SIG-M5 (cell line): ENCODE measurements at regions not wholly inside any gene's neighbourhood (a gene's known extent, or its start where the extent isn't known, plus 50 kb on each side); places are given as distances from the start of the nearest gene placed in this dataset.

Source experiments
- DNase-seq: peaks from one replicate; lab custom pipeline; 2025; lab: John Stamatoyannopoulos, UW

DNA sequence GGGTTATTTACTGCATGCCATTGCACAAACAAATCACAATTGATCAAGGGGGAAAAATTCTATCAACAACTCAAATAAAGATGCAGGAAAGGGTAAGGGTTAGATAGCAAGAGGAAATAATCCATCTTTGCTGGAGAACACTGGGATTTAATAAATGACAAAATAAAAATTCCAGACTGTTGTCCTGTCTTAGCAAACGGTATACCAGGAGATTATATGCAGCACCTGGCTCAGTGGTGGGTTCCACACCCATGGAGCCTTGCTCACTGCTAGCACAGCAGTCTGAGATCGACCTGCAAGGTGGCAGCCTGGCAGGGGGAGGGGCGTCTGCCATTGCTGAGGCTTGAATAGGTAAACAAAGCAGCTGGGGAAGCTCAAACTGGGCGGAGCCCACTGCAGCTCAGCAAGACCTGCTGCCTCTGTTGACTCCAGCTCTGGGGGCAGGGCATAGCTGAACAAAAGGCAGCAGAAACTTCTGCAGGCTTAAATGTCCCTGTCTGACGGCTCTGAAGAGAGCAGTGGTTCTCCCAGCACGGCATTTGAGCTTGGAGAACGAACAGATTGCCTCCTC lies 296.5 kb upstream of the THSD7B start:
- DNase-seq: no peak

DNA sequence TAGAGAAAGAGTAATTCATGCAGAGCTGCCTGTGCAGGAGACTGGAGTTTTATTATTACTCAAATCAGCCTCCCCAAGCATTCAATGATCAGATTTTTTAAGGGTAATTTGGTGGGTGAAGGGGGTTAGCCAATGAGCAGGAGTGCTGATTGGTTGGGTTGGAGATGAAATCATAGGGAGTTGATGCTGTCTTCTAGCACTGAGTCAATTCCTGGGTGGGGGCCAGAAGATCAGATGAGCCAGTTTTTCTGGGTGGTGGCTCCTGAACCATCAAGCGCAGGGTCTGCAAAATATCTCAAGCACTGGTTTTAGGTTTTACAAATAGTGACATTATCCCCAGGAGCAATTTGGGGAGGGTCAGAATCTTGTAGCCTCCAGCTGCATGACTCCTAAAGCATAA lies 312.8 kb upstream of the THSD7B start:
- DNase-seq: no peak

DNA sequence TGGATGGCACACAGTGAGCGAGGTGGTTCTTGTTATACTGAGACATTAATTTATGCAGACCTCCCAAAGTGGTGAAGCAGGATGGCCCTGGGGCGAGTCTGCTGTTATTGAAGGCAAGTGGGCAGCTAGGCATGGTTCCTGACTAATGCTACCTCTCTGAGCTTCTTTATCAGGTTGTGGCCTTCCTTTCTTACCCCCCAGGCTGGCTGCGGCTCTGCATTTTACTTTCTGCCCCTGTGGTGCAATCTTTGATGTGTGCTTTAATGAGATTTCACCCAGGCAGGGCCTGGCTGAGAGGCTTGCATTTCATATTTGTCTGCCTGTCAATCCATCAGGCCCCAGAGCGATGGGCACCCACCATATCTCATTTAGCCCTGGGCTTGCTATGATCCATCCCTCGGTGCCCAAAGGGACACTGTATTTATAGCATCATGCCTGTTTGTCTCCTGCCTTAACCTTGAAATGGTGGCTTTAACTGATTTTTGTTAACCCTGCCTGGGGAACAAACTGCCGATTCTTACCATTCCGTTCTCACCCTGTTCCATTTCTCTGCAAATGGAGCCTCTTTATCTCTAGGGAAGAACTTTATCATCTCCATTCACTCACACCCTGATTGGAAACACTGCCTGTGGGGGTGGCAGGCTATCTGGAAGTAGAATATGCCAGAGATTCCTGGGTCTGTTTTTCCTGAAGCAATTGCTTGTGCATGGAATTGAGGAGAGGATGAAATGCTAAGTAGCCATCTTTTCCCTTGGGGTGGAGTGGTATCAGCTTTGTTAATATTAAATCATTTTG lies 316.2 kb upstream of the THSD7B start:
- no peak for DNase-seq

DNA sequence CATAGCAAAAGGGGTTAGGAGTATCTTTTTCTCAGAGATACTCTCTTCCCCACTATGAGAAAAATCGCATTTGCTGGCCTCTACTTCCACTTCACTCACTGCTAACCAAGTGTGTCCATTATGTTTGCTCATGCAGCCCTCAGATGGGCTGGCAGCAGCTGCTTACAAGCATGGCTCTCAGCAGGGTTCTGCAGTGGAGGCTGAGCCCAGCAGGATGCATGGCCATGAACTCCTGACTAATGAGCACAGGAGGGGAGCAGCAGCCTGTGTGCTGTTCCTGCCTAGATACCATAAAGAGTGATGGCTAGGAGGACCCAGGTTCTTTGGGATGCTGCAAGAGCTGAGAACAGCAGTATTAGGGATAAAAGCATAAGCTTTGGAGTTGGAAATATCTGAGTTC lies 316.9 kb upstream of the THSD7B start:
- DNase-seq: no peak

DNA sequence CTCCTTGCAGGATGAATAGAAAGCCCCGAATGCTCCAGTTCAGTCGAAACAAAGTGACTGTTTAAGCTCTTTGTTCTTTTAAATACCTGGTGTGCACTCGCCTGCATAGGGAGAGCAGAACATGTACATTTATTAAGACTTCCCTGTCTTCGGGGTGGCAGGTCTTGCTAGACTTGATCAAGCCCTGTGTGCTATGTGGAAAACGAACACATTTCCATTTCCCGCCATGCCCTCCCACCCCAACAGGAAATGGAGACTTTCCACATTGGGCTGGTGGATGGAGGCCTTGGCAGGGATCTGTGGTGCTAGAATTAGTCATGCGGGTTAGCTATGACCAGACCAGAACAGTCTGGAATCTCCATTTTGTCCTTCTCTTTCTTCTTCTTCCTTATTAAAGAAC lies 321.0 kb upstream of the THSD7B start:
- DNase-seq: no peak

DNA sequence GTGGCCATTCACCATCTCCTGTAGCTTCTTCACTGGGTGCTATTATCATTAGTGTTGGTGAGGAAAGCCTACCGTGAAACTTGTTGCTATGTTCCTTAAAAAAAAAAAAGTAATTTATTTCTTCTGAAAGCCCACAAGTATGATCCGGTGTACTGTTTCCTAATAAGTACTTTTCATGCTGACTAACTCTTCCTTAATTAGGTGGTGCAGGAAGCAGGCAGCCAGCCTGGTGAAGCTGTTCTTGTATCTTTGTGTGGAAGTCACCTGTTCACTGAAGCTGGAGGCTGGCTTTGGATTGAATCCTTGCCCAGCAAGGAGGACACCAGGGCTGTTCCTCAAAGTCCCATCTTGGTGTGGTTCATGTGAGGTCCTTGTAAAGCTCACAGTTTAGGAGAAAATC lies 321.7 kb upstream of the THSD7B start:
- DNase-seq: no peak

DNA sequence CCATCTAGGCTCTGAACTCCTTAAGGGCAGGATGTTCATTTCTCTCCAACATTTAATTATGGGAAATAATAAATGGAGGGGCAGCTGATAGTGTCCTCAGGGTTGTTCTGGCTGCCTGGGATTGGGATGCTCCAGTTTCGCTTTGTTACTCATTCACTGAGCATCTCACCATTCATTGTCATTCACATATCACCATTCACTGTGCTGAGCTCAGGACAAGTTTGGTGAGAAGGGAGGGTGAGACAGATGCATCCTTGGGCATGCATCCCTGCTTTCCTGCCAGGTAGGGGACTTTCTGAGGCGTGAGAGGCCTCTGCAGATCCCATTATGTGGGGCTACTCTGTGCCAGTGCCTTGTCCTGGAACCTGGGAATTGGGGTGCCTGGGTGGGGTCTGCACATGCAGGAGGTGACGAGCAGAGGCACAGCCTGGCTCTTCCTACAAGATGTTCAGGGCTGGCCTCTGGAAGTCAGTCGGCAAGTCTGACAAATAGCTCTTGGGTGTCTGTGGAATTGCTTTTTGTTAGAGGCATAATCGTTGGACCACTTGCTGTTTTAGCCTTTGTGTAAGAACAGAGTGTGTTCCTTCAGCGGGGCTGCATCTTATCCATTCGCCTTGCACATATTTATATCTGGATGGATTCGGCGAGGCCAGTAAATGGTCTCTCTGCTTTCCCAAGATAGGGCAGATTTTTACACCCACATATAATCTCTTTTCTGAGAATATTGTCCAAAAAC lies 323.2 kb upstream of the THSD7B start:
- no peak for DNase-seq

DNA sequence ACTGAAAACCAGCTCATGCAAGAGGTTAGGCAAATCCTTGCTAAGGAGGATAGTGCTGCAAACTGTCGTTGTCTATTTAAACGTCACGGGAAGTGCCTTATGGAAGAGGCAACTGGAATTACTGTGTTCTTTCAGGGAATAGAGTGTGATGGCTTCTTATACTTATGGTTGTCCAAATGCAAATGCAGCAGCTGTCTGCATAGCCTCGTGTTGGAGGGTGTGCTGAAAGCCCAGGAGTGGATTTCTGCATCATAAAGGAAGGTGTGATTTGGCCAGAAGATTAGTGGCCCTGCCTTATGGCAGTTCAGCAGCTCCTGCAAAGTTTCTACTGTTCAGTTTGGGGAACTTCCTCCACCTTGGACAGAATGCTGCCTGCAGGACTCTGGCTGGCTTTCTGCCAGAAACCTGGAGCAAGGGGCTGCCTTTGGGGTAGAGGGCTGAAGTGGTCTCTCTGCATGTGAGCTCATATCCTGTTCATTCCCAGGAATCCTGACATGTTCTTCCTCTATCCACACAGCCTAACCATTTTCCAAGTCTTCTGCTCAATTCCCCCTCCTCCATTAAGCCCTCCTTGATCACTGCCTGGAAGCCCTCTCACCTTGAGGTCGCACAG lies 321.2 kb upstream of the CXCR4 start:
- DNase-seq: no peak

DNA sequence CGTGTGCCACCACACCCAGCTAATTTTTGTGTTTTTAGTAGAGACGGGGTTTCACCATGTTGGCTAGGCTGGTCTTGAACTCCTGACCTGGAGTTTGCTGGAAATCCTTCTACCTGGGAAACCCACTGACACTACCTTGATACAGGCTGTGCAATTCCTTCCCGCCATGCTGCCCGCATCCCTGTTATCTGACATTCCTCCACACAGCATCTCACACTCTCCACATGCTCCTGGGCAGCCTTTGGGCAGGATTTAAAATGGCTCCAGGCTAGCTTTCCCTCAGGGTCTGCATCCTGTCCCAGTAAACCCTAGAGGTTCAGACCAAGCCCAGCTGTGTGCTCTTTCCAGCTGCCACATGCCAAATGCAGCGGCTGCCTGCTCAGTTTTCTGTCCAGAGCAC lies 319.5 kb upstream of the CXCR4 start:
- DNase-seq: no peak

DNA sequence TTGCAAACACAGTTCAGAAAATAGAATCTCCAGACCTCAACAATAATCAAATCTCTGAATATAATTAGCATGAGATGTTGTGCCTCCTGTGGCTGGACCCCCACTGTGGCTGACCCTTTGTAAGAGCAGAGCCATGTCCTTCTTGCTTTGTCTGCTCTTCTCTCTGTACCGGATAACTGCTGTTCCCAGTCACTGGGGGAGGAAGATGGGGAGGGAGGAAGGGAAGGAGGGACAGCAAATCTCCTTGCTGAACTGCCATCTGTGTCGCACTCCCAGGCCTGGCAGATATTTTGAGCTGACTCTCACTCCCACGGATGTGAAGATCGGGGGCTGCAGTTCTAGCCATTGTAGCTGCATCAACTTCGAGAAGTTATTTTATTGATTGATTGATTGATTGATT lies 319.0 kb upstream of the CXCR4 start:
- DNase-seq: no peak

DNA sequence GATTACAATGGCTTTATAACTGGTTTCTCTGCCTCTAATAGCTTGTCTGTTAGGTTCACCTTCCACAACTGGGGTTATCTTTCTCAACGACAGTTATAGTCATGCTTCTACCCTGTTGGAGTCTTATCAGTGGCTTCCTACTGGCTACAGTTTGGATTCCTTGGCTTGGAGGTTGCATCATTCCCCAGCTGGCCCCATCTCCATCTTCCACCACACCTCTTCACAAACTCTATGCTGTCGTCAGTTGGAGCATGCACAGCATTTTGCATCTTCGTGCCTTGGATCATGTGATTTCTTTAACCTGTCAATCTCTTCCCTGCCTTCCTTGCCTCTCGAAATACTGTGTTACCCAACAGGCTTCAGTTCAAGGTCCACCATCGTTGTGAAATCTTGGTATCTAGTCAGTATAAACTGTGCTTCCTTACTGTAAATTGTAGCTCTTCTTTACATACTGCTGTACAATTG lies 316.3 kb upstream of the CXCR4 start:
- DNase-seq: no peak

DNA sequence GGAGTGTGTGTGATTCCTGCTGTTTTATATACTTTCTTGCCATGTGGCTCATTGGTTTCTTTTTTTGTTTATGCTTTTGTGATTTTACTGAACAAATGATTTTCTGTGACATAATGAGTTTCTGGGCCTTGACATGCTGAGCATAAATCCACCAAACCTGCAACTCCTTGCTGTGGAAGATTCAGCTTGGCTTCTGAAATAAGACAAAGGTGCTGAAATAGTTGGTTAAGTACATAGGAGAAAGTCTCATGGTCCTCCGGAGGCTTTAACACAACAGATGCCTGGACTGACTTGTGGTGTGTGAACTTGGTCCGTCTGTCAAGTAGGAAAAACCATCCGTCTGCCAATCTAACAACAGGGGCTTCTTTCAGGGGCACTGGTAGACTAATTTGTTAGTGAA lies 315.3 kb upstream of the CXCR4 start:
- DNase-seq: no peak

DNA sequence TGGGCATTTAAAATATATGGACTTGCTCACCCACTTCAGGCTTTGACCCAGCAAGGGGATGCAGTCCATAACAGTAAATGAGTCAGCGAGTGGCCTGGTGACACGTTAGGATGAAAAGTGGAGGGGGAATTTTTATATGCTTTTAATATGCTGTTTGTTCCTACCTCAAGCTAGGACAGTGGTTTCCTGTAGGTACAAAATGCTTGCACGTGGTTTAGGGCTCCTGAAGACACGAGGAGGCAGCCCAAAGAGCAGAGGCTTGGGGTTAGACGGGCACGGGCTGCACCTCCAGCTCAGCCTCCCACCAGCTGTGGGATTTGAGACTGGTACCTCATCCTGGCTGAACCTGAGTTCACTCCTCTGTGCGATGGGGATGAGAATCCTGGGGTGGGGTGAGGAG lies 306.2 kb upstream of the CXCR4 start:
- no peak for DNase-seq

DNA sequence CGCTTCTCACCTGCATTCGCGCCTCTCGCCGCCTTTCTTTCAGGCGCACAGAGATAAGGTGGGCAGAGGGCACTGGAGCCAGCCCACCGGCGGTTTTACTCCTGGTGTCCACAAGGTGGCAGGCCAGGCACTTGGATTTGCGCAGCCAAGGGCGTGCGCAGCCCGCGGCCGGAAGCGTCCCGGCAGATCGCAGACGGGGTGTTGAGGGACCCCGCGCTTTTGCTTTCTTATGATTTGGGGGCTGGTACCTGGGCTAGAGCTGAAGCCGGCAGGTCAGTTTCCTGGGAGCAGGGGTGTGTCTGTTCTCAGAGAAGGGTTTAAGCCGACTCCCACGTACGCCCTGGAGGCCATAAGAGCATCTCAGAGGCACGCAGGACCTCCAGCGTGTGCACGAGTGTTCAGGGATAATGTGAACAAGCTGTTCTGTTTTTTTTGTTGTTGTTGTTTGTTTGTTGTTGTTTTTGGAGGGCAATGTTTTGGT lies 305.6 kb upstream of the CXCR4 start:
- no peak for DNase-seq

DNA sequence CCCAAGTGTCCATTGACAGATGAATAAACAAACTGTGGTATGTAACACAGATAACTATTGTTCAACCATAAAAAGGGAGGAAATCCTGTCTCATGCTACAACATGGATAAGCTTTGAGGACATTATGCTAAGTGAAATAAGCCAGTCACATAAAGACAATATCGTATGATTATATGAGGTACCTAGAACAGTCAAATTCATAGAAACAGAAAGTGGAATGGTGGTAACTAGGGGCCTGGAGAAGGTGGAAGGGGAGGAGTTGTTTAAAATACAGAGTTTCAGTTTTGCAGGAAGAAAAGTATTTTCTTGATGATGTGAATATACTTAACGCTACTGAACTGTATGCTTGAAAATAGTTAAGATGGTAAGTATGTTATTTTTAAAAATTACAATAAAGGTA lies 304.6 kb upstream of the CXCR4 start:
- no peak for DNase-seq

DNA sequence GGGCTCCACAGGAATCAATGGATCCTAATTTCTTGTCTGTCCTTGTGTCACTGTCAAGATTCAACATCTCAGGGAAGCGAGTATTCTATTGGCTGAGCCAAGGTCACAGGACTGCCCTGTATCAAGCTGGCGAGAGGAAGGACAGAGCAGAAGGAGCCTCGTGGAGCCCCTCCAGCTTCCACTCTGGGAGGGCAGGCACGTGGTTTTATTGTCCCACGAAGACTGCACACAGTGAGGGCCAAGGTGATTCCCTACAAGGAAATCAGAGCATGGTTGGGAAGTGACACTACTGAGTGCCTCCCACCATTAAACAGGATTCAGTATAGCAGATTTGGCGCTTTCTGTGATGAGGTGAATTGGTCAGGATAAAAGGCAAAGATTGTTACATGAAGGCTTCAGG lies 302.4 kb upstream of the CXCR4 start:
- DNase-seq: no peak

DNA sequence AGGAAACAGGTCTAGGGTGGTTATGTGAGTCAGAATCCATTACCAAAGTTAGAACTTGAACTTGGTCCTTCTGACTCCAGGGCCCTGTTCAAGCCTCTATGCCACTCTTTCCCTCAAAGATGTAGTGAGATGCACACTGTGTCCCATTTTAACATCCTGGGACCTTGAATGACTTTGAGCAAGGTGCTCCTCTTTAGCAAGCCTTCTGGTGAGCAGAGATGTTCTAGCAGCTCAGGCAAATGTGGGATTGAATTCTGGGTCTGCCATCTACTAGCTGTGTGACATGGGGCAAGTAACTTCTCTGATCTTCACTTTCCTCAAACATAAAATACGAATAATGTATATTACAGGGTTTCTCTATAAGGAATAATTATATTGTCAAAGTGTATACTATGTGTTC lies 294.0 kb upstream of the CXCR4 start:
- no peak for DNase-seq

DNA sequence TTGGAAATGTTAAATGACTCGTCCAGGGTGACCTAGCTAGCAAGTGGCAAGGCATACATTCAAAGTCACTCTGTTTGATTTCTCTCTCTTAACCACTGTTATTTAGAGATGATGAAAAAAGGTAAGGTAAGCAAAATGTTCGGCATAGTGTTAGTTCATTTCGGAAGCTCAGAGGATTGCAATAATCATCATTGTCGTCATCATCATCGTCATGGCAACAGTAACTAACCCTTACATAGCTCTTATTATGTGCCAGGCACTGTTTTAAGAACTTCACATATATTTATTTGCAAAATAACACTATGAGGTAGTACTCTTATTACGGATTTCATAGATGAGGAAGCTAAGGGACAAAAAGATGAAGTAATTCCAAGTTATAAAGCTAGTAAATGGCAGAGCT lies 292.7 kb upstream of the CXCR4 start:
- no peak for DNase-seq

DNA sequence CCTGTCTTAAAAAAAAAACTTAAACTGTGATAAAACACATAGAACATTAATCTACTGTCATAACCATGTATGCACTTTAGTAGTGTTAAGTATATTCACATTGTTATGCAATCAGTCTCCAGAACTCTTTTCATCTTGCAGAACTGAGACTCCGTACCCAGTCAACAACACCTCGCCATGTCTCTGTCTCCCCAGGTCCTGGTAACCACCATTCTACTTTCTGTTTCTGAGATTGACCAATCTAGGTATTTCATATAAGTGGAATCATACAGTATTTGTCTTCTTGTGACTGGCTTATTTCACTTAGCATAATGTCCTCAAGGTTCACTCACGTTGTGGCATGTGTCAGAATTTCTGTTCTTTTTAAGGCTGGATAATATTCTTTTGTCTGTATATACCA lies 290.8 kb upstream of the CXCR4 start:
- DNase-seq: no peak

DNA sequence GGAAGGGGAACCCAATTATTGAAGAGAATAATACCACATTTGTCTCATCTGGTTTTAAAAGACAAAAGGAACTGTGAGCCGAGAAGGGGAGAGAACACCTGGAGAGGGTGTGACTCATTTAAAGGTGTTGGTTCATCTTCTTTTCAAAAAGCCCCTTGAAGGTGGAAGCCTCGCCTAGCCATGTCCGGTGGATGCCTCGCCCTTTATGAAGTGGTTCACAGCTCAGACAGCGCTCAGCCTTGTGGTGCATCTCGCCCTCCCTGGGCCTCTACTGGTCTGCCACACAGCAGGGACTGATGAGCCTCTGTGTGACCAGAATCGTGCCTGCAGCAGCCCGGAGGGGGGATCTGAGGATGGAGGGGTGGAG lies 290.0 kb upstream of the CXCR4 start:
- DNase-seq: no peak

DNA sequence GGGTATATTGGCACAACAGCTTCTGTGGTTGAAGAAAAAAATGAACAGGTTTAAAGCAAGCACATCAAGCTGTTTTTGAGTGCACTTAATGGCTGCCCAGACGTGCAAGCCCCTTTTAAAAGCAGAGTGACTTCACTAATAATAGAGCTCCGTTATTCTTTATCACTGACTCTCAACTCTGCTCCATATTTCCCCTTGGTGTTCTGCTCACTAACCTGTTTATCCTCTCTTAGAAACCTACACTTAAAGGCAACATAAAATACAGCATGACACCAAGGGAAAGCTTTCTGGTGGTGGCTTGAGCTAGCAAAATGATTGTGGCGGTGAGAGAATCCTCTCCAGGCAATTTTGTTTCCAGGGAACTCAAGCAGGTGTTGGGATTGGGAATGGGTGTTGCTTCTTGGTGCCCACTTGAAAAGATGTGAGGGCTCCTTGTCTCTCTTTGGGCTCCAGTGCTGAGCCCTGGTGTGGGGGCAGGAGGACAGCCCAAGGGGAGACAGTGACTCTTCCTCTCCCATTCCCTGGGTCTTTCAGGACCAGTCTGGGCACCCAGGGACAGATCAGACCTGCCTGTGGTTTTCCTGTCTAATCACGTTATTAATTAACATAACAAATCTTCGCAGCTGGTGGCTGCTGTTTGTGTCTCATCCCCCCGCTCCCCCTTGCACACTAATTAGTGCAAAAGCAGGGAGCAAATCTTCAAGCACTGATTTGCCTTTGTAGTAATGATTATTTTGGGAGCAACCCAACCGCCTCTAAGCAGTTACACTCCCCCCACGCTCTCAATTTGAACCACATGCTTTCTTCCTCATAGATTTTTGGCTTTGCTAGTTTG lies 289.4 kb upstream of the CXCR4 start:
- no peak for DNase-seq

DNA sequence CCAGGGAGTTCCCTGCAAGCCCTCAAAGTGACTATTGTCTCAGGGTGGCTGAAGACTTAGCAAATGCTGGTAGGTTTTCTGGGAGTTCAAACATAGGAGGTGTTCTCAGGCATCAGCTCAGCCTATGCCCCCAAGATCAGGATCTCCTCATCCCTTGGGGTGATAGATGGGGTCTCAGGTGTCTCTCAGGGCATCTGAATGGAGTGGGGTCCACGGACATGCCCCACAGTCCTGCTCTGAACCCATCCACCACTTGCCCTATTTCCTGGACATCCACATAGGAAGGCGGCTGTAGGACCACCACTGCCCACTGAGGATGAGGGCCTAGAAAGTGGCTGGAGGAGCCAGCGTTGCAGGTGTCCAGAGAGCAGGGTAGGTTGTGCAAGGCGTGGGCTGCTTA lies 287.0 kb upstream of the CXCR4 start:
- no peak for DNase-seq
